Spleen (tissue), 7 donors: ENCODE measurements at regions not wholly inside any gene's neighbourhood (a gene's known extent, or its start where the extent isn't known, plus 50 kb on each side); places are given as distances from the start of the nearest gene placed in this dataset.

ENCODE experiments used
- CTCF ChIP-seq, 11 experiments: fragments of 200-600 bp in 7 of 11; fragments of 450-650 bp in 4 of 11; sonication (generic) in 4 of 11; IDR thresholded peaks in 8 of 11; conservative IDR thresholded peaks in 3 of 11; 1 replicate in 7 of 11; 2 replicates in 4 of 11; pipeline versions ENCODE4 v1.4.0 to v1.8.0; 2016 to 2021; ENCODE audit warnings: antibody characterized with exemption in 11 of 11, inconsistent platforms in 4 of 11, mild to moderate bottlenecking in 1 of 11
- POLR2A ChIP-seq, 3 donors: fragments of 450-650 bp; IDR thresholded peaks; one replicate each; pipeline ENCODE4 v1.5.1; 2017; ENCODE audit warnings: antibody characterized with exemption in 3 of 3, mild to moderate bottlenecking in 1 of 3
- donor health status: DM: no; HTN: no; CAD: no; lungs with moderate emphysema.
- donor health status: DM: no; HTN: no; CAD: no.
- donor health status: DM: no; HTN: no; CAD: no.

GRCh38 chr17:71793518-71793917, 327.3 kb upstream of the SOX9 start:
- no peak for TF ChIP-seq CTCF (IDR thresholded peaks at IDR 0.05 in 8 of 11, conservative IDR thresholded peaks at IDR 0.05 in 3 of 11)
- no peak for TF ChIP-seq POLR2A (IDR thresholded peaks at IDR 0.05)
